ENCODE measurements at regions not wholly inside any gene's neighbourhood (a gene's known extent, or its start where the extent isn't known, plus 50 kb on each side); places are given as distances from the start of the nearest gene placed in this dataset.

DNA sequence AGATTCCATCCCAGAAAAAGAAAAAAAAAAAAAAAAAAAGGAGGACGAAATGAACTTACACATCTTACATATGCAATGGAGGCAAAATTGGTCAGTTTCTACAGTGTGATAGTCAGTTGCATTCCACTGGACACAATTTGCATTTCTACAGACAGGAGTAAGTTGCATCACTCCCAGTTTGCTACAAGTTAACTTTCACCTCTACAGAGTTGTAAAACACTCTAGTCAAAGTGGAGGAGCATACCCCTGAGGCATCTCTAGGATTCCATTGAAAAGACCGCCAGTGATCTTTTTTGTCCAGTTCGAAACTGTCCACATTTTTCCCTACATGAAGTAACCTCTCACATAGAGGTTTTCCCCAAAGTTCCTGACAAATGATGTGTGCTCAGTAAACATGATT is 202.8 kb downstream of the VAPA start:
- no peak for TF ChIP-seq CEBPB (IDR thresholded peaks at IDR 0.05; ENCODE audit: low read depth, low read length)
- TF ChIP-seq, protein P1, sequence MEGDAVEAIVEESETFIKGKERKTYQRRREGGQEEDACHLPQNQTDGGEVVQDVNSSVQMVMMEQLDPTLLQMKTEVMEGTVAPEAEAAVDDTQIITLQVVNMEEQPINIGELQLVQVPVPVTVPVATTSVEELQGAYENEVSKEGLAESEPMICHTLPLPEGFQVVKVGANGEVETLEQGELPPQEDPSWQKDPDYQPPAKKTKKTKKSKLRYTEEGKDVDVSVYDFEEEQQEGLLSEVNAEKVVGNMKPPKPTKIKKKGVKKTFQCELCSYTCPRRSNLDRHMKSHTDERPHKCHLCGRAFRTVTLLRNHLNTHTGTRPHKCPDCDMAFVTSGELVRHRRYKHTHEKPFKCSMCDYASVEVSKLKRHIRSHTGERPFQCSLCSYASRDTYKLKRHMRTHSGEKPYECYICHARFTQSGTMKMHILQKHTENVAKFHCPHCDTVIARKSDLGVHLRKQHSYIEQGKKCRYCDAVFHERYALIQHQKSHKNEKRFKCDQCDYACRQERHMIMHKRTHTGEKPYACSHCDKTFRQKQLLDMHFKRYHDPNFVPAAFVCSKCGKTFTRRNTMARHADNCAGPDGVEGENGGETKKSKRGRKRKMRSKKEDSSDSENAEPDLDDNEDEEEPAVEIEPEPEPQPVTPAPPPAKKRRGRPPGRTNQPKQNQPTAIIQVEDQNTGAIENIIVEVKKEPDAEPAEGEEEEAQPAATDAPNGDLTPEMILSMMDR (conservative IDR thresholded peaks at IDR 0.05; ENCODE audit: low read depth, low read length) = no peak
- TF ChIP-seq SMC3 (IDR thresholded peaks at IDR 0.05; ENCODE audit: low read depth, low read length) = no peak
- no peak for TF ChIP-seq MXI1 (IDR thresholded peaks at IDR 0.05; ENCODE audit: borderline replicate concordance, low read depth, low read length)
- no peak for TF ChIP-seq POLR2A (IDR thresholded peaks at IDR 0.05; ENCODE audit: low read depth, low read length)
- TF ChIP-seq NFE2L2 (IDR thresholded peaks at IDR 0.05; ENCODE audit: low read depth, low read length) = no peak
- TF ChIP-seq BHLHE40 (IDR thresholded peaks at IDR 0.05; ENCODE audit: low read depth, low read length) = no peak
- no peak for TF ChIP-seq MAZ (IDR thresholded peaks at IDR 0.05; ENCODE audit: borderline replicate concordance, low read depth, low read length)
- TF ChIP-seq CHD1 (IDR thresholded peaks at IDR 0.05; ENCODE audit: low read depth, low read length) = no peak
- TF ChIP-seq RAD21 (IDR thresholded peaks at IDR 0.05; ENCODE audit: low read length) = no peak

Measured in IMR-90 (cell line).